Endothelial cell (in vitro differentiated cells): ENCODE measurements at regions not wholly inside any gene's neighbourhood (a gene's known extent, or its start where the extent isn't known, plus 50 kb on each side); places are given as distances from the start of the nearest gene placed in this dataset.

Experiments
- DNase-seq: peaks from one replicate; pipeline ENCODE4 v3.0.0; 2021; ENCODE audit warnings: low spot score
- H3K27ac Mint-ChIP-seq: one replicate; pipeline ENCODE4 v1.8.0; 2021; ENCODE audit warnings: mixed read lengths, inconsistent platforms; ENCODE audit not compliant: unreplicated experiment
- H3K27me3 Mint-ChIP-seq: one replicate; pipeline ENCODE4 v1.8.0; 2021; ENCODE audit warnings: mild to moderate bottlenecking, moderate library complexity, mixed read lengths, inconsistent platforms; ENCODE audit not compliant: unreplicated experiment
- H3K36me3 Mint-ChIP-seq: one replicate; pipeline ENCODE4 v1.8.0; 2021; ENCODE audit warnings: mild to moderate bottlenecking, low read depth, mixed read lengths, inconsistent platforms; ENCODE audit not compliant: unreplicated experiment
- H3K4me1 Mint-ChIP-seq: one replicate; pipeline ENCODE4 v1.8.0; 2021; ENCODE audit warnings: mild to moderate bottlenecking, mixed read lengths, inconsistent platforms; ENCODE audit not compliant: unreplicated experiment
- H3K4me3 Mint-ChIP-seq: one replicate; pipeline ENCODE4 v1.8.0; 2021; ENCODE audit warnings: mild to moderate bottlenecking, mixed read lengths, inconsistent platforms; ENCODE audit not compliant: unreplicated experiment
- H3K9me3 Mint-ChIP-seq: one replicate; pipeline ENCODE4 v1.8.0; 2021; ENCODE audit warnings: mixed read lengths, inconsistent platforms; ENCODE audit not compliant: unreplicated experiment
- CTCF ChIP-seq: fragments of 200-600 bp; sonication (generic); IDR thresholded peaks from one replicate; pipeline ENCODE4 v1.5.0; 2021; ENCODE audit warnings: antibody characterized with exemption; ENCODE audit not compliant: unreplicated experiment

GRCh38 chr13:80486402-80486801, 145.5 kb upstream of the SPRY2 start:
- Mint-ChIP-seq H3K27me3 (no peaks in the 10 kb centered on the region), H3K4me1 (no peaks in the 10 kb centered on the region), H3K27ac (no peak overlapping the region), H3K36me3 (no peaks in the 10 kb centered on the region), H3K4me3 (no peak overlapping the region), H3K9me3 (no peaks in the 10 kb centered on the region)
- DNase-seq = no peak
- no peak for TF ChIP-seq CTCF

- Mint-ChIP-seq H3K4me3 (no peak overlapping the region), H3K36me3 (no peaks in the 10 kb centered on the region), H3K4me1 (no peaks in the 10 kb centered on the region), H3K27ac (no peak overlapping the region), H3K9me3 (no peaks in the 10 kb centered on the region), H3K27me3 (no peaks in the 10 kb centered on the region)
- no peak for TF ChIP-seq CTCF
- DNase-seq = no peak
These were observed 142.2 kb upstream of the SPRY2 start for GRCh38 chr13:80483157-80483556.

- Mint-ChIP-seq H3K4me1 (no peaks in the 10 kb centered on the region), H3K4me3 (no peak overlapping the region), H3K36me3 (no peaks in the 10 kb centered on the region), H3K27ac (no peak overlapping the region), H3K27me3 (no peaks in the 10 kb centered on the region), H3K9me3 (no peaks in the 10 kb centered on the region)
- TF ChIP-seq CTCF = no peak
- DNase-seq = no peak
These were observed 140.7 kb upstream of the SPRY2 start for GRCh38 chr13:80481588-80481987.

- no peak for TF ChIP-seq CTCF
- DNase-seq = no peak
- Mint-ChIP-seq H3K4me1 (no peaks in the 10 kb centered on the region), H3K27me3 (no peaks in the 10 kb centered on the region), H3K4me3 (no peak overlapping the region), H3K9me3 (no peaks in the 10 kb centered on the region), H3K27ac (no peak overlapping the region), H3K36me3 (no peaks in the 10 kb centered on the region)
These were observed 136.9 kb upstream of the SPRY2 start for GRCh38 chr13:80477661-80478443.

- no peak for DNase-seq
- TF ChIP-seq CTCF = no peak
- H3K4me1 Mint-ChIP-seq = no peaks in the 10 kb centered on the region
- no peak overlapping the region for H3K4me3 Mint-ChIP-seq
- H3K27me3 Mint-ChIP-seq = no peaks in the 10 kb centered on the region
- no peak overlapping the region for H3K27ac Mint-ChIP-seq
- H3K9me3 Mint-ChIP-seq = no peaks in the 10 kb centered on the region
- no peaks in the 10 kb centered on the region for H3K36me3 Mint-ChIP-seq
These were observed 136.0 kb upstream of the SPRY2 start for GRCh38 chr13:80476953-80477352.
